CD4-positive, alpha-beta T cell treated with Interleukin-4 for 4 hours (primary cell): ENCODE measurements at regions not wholly inside any gene's neighbourhood (a gene's known extent, or its start where the extent isn't known, plus 50 kb on each side); places are given as distances from the start of the nearest gene placed in this dataset.
"Not testable (repeated sequence)": the region's sequence is repeated elsewhere in the genome, so short reads cannot be mapped to it uniquely, and the experiment has no call there.

Experiments
- DNase-seq: peaks from one replicate; pipeline ENCODE4 v3.0.0-alpha.2; 2020

GRCh38 chr12:105459760-105460330 is 129.4 kb downstream of the C12orf75 start:
- no peak for DNase-seq

DNA sequence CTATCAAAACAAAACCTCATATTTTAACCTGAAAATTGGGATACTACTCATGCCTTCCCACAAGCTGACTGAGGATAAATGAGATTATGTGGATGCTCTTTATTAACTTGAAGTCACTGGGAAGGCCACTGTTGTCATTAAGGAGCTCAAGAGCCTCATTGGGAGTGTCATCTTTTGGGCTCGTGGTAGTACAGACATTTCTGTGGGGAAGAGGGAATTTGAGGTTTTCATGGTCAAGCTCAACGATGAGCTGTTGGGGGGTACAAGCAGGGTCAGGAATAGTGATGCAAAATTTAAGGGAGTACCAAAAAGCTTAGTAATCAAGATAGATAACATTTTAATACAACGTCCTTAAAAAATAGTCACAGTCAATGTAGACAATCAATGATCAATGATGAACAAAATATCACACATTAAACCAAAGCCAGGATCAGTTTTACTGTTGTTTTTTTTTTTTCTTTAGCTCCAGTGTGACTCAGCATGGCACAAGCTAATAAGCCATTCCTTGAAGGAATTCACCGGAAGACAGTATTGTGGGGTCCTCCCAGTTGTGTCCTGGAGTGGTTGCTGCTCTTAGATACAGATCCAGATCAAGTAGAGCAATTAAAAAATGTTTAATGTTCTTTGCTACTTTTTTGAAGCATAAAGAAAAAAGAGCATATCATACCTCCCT is 130.9 kb downstream of the C12orf75 start:
- DNase-seq = no peak

- no peak for DNase-seq
These were observed 131.7 kb downstream of the C12orf75 start for GRCh38 chr12:105461944-105462762.

DNA sequence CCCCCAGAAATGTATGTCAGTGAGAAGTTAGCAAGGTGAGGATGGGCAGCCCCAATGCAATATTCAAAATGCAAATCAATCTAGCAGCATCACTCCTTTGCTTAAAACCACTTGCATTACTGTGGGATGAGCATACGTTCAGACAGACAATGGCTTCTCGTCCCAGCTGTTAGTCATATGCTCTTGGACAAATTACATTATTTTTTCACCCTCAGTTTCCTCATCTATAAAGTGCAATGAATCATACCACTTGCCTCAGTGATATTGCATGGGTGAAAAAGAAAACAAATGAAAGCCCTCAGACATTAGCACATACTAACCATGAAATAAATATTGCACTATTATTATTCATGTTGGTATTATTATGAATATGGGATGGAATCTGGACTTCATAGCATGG is 132.3 kb downstream of the C12orf75 start:
- no peak for DNase-seq

DNA sequence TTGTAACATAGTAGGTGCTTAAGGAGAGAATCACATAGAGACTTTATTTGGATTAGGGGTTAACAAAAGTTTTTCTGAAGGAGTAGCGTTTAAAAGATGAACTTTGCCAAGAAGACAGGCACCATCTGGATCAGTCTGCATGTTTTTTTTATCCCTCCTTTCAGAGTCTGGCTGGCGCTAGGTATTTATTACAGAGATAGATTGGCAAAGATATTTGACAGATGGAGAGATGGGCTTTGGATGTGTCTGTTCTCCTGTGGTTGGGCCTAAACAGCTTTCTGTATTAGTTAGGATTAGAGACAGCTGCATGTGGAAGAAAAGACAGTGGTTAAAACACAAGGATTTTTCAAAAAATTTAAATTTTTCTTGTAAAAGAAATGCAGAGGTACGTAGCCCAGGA is 133.9 kb downstream of the C12orf75 start:
- no peak for DNase-seq

DNA sequence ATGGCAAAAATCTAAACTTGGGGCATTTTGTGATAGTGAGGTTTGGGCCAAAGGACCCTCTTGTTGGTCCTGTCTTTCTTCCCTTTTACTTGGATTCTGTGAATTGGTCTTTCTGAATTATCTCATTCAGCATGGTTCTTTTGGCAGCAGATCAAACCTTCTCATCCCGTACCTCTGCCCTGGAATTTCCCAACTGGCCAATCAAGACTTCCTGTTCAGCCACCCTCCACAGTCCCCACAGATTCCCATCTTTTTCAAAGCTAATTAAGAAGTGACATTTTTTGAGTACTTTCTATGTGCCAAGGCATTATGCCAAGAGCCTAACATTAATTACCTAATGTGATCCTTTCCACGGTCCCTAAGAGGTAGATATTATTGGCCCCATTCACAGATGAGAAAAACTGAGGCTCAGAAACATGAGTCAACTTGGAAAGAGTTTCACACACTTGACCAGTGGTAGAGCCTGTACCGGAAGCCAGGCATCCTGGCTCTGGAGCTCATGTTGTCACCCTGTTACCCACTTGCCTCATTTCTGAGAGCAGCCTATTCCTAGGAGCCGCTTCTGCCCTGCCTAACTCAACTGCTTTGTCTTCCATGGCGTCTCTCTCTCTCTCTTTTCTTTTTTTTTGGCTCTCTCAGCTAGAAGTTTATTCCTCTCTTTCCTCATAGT is 135.9 kb downstream of the C12orf75 start:
- no peak for DNase-seq

DNA sequence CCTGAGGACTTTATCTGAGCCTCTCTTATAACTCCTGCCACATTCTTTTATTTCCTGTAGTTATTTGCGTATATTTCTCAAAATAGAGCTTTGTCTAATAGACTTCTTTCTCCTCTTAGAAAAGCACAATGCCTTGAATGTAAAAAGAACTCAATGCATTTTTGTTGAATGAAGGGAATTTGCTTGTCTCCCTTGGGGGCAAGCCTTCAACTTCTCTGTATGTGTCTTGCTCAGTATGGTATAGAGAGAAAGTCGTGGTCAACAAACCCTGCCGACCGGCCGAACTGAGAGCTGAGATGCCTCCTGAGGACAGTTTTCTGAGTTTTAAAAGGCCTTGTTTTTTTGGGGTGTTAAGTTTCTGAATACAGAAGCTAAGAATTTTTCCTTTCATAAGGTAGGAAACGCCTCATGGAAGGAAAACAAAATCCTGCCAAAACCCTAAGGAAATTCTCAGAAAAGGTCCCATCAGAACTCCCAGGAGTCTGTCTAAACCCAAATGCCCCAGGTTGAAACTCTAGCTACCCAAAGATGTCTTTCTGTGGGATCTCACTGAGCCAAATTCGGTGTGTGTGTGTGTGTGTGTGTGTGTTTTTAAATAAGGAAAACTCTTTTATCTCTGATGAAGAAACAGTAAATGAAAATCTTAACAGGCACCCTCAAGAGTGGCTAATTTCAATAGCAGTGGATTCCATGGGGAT is 136.6 kb downstream of the C12orf75 start:
- DNase-seq = no peak

GRCh38 chr12:105467710-105468366 is 137.3 kb downstream of the C12orf75 start:
- no peak for DNase-seq

DNA sequence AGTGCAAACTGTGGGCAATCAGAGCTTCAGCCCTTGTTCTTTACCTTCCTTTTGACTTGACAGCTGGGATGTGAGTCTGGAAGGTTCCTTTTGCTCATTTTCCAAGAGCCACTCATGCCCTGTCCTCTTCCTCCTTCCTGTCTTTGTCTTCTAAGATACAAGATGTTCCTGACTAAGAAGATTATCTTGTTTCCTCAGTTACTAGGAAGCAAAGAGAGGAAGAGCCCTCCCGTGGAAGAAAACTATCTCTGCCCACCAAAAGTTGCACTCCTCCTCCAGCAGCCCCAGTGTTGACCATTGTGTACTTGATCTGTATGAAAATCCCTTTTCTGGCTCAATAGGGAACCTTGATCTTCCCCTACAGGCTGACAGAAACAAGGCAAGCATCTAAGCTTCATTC is 138.0 kb downstream of the C12orf75 start:
- no peak for DNase-seq

DNA sequence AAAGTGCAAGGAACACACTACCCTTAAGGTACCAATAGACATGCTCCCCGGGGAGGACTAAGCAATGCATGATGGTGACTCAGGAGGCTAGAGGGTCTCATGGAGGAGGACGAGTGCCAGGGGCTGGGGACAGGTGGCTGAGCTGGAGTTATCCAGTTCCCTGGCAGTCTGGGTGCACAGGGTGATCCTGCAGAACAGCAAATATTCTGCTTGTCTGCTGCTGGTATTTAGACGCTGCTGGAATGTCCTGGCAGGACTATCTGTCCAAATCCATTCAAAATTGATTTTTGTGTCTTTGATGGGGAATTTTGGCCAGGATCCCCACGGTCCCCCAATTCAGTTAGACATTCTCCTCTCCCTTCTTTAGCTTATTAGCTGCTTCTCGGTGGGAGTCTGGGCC is 138.7 kb downstream of the C12orf75 start:
- DNase-seq = no peak

GRCh38 chr12:105469701-105470100 is 139.2 kb downstream of the C12orf75 start:
- DNase-seq = no peak

GRCh38 chr12:105470102-105470501 is 139.6 kb downstream of the C12orf75 start:
- DNase-seq = no peak

DNA sequence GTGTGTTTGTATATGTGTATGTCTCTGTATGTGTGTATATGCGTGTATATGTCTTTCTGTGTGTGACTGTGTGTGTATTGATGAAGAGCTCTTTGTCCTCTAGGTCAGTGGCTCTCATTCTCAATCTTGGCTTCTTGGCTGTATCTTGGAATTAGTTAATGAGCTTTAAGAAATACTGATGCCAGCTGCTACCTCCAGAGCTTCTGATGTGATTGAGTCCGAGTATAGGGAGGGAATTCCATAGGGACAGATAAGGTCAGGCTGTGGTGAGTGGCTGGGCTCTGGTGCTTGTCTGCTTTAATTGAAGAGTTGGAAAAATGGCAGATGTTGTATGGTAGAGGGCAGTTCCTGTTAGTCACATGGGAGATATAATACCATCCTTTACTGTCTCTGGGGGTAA is 140.1 kb downstream of the C12orf75 start:
- no peak for DNase-seq

DNA sequence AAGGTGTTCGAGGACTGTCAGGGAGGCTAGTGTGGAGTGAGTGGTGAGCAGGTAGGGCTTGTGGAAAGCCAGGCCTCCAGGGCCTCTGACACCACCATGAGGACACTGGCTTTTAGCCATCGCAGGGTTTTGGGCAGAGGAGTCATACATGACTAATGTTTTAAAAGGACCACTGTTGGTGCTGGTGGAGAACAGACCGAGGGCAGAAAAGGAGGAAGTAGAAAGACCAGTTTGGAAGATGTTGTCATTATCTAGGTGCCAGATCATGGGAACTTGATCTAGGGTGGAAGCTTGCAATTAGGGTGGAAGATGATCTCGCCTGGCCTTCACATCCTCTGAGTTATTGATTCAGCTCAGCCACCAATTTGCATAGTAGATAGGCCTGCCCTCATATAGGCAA is 144.2 kb downstream of the C12orf75 start:
- DNase-seq = no peak

- no peak for DNase-seq
These were observed 146.1 kb downstream of the C12orf75 start for GRCh38 chr12:105476616-105477015.

- DNase-seq = no peak
These were observed 147.4 kb downstream of the C12orf75 start for GRCh38 chr12:105477873-105478272.

DNA sequence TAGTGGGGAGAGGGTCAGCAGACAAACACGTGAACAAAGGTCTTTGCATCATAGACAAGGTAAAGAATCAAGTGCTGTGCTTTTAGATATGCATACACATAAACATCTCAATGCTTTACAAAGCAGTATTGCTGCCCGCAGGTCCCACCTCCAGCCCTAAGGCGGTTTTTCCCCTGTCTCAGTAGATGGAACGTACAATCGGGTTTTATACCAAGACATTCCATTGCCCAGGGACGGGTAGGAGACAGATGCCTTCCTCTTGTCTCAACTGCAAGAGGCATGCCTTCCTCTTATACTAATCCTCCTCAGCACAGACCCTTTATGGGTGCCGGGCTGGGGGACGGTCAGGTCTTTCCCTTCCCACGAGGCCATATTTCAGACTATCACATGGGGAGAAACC is 148.3 kb downstream of the C12orf75 start:
- DNase-seq = not testable (repeated sequence)

DNA sequence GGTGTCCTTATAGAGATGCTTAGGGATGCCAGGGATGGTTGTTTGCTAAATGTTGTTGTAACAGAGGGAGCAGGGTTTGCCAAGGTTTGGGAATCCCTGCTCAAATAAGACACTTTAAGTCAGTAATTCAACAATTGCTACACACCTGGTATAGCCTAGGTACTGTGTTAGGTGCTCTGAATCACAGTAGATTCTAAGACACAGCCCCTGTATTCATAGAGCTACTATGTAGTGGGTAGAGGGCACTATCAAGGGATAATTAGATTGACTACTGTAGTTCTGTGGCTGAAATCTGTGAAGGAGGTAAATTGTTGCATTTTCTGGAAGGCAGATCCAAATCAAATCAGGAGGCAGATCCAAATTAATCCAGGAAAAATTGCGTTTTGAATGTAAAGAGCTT is 149.2 kb downstream of the C12orf75 start:
- no peak for DNase-seq

DNA sequence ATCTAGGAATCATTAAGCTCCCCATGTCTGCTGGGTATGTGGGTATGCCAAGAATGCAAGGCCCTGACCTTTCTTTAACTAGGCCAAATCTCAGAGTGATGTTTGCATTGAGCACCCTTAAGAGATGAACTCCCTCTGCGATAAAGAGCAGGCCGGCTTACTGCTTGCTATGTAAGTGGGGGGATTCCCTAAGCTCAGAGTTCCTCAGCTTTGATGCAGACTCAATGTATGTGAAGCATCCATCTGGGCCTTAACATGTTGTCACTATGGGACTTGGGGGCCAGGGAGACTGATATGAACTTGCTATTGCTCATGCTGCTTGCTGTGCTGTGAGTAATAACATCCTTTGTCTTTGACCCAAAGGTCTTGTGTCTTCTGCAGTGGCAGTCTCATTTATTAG is 149.7 kb downstream of the C12orf75 start:
- DNase-seq = no peak

DNA sequence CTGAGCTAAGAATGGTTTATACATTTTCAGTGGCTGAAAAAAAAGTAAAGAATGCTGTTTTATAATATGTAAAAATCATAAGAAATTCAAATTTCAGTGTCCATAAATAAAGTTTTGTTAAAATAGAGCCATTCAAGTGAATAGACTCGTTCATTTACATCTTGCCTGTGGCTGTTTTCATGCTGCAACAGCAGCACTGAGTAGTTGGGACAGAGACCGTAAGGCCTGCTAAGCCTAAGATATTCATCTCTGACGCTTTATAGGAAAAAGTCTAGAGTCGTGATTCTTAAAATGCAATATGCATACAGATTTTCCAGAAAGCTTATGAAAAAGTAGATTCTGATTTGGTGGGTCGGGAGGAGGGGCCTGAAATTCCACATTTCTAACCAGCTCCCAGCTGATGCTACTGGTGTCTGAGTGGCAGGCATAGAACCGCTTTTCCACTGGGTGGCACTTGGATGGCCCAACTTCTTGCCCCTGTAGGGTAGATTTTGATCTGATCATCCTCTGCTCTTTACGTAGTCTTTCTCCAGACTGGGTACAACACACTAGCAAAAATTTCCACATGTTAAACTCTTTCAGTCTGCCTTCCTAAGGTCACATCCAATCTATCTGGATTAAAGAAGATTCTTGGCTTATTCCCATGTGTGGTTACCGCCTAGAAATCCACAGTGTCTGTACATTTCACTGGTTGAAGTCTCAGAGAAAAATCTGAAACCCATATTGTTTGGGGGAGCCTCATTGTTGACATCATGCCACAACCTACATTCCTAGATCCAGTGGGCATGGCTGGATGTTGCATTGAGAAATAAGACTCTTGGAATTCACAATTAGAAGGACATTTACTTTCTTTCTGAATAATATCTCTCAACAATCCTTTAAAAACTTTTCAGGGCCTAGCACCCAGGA is 151.2 kb downstream of the C12orf75 start:
- DNase-seq = no peak

GRCh38 chr12:105482951-105483350 is 152.5 kb downstream of the C12orf75 start:
- no peak for DNase-seq
